Mesenchymal stem cell (in vitro differentiated cells and primary cell): ENCODE measurements at regions not wholly inside any gene's neighbourhood (a gene's known extent, or its start where the extent isn't known, plus 50 kb on each side); places are given as distances from the start of the nearest gene placed in this dataset.

Experiments used
- DNase-seq: peaks from one replicate; pipeline ENCODE4 v3.0.0-alpha.2; 2013
- H2AFZ ChIP-seq: one replicate; pipeline ENCODE4 v1.6.1; 2013; ENCODE audit warnings: low read depth, mild to moderate bottlenecking, control low read depth, inconsistent platforms, low read length, moderate library complexity
- H2AK5ac ChIP-seq: 2 replicates; pipeline ENCODE4 v1.6.1; 2013; ENCODE audit warnings: low read length, moderate library complexity, mild to moderate bottlenecking, inconsistent platforms; ENCODE audit not compliant: severe bottlenecking
- H2BK120ac ChIP-seq: one replicate; pipeline ENCODE4 v1.6.1; 2013; ENCODE audit warnings: low read depth, mild to moderate bottlenecking, inconsistent platforms, low read length, moderate library complexity
- H2BK12ac ChIP-seq, 2 experiments: one replicate each; pipeline ENCODE4 v1.6.1; 2013; ENCODE audit warnings: inconsistent platforms in 2 of 2, low read length in 2 of 2, mild to moderate bottlenecking in 2 of 2, moderate library complexity in 2 of 2, control low read depth in 1 of 2
- H2BK15ac ChIP-seq: one replicate; pipeline ENCODE4 v1.6.1; 2013; ENCODE audit warnings: mild to moderate bottlenecking, low read depth, inconsistent platforms; ENCODE audit not compliant: poor library complexity, severe bottlenecking
- H2BK5ac ChIP-seq: 2 replicates; pipeline ENCODE4 v1.6.1; 2013; ENCODE audit warnings: low read depth, mild to moderate bottlenecking, low read length, control low read depth, inconsistent platforms; ENCODE audit not compliant: poor library complexity, severe bottlenecking
- H3K14ac ChIP-seq, 2 experiments: one replicate each; pipeline ENCODE4 v1.6.1; 2013; ENCODE audit warnings: inconsistent platforms in 2 of 2, low read length in 2 of 2, control low read depth in 1 of 2, mild to moderate bottlenecking in 1 of 2, moderate library complexity in 1 of 2
- H3K18ac ChIP-seq, 2 experiments: one replicate each; pipeline ENCODE4 v1.6.1; 2013; ENCODE audit warnings: inconsistent platforms in 2 of 2, low read length in 2 of 2, control low read depth in 1 of 2, low read depth in 1 of 2, mild to moderate bottlenecking in 1 of 2
- H3K23ac ChIP-seq, 2 experiments: one replicate each; pipeline ENCODE4 v1.6.1; 2013; ENCODE audit warnings: inconsistent platforms in 2 of 2, low read length in 2 of 2, mild to moderate bottlenecking in 2 of 2, moderate library complexity in 2 of 2, control low read depth in 1 of 2
- H3K27ac ChIP-seq: 2 replicates; pipeline ENCODE4 v1.5.1; 2013; ENCODE audit warnings: mild to moderate bottlenecking, moderate library complexity, low read length, control low read depth, inconsistent platforms; ENCODE audit not compliant: poor library complexity, severe bottlenecking
- H3K27me3 ChIP-seq, 2 experiments: 2 replicates each; pipeline versions ENCODE4 v1.6.1 to v1.7.0; 2013; ENCODE audit warnings: low read length in 2 of 2, mild to moderate bottlenecking in 2 of 2, moderate library complexity in 2 of 2, control low read depth in 1 of 2, inconsistent platforms in 1 of 2; ENCODE audit not compliant: control insufficient read depth in 1 of 2, insufficient read depth in 1 of 2
- H3K36me3 ChIP-seq, 2 experiments: 2 replicates each; pipeline versions ENCODE4 v1.6.1 to v1.7.0; 2013; ENCODE audit warnings: low read length in 2 of 2, control low read depth in 1 of 2, inconsistent platforms in 1 of 2, low read depth in 1 of 2, mild to moderate bottlenecking in 1 of 2; ENCODE audit not compliant: insufficient read depth in 2 of 2, control insufficient read depth in 1 of 2
- H3K4ac ChIP-seq, 2 experiments: one replicate each; pipeline ENCODE4 v1.6.1; 2013; ENCODE audit warnings: inconsistent platforms in 2 of 2, low read length in 2 of 2, mild to moderate bottlenecking in 2 of 2, moderate library complexity in 2 of 2, control low read depth in 1 of 2, low read depth in 1 of 2
- H3K4me1 ChIP-seq: 2 replicates; pipeline ENCODE4 v1.6.1; 2013; ENCODE audit warnings: low read depth, low read length, control low read depth; ENCODE audit not compliant: control insufficient read depth, insufficient read depth
- H3K4me2 ChIP-seq: 2 replicates; pipeline ENCODE4 v1.6.1; 2013; ENCODE audit warnings: low read length, mild to moderate bottlenecking, inconsistent platforms; ENCODE audit not compliant: poor library complexity, severe bottlenecking
- H3K4me3 ChIP-seq, 2 experiments: 2 replicates each; pipeline versions ENCODE4 v1.5.1 to v1.7.0; 2013; ENCODE audit warnings: low read length in 2 of 2, mild to moderate bottlenecking in 2 of 2, control low read depth in 1 of 2, low read depth in 1 of 2; ENCODE audit not compliant: insufficient read depth in 1 of 2
- H3K79me1 ChIP-seq: replicated peaks from 2 replicates; pipeline ENCODE4 v1.6.1; 2013; ENCODE audit warnings: mild to moderate bottlenecking, control low read depth, low read length, inconsistent platforms; ENCODE audit not compliant: poor library complexity, severe bottlenecking
- H3K9ac ChIP-seq: 2 replicates; pipeline ENCODE4 v1.7.0; 2013; ENCODE audit warnings: mild to moderate bottlenecking, low read length, moderate library complexity
- H3K9me3 ChIP-seq: 2 replicates; pipeline ENCODE4 v1.7.0; 2013; ENCODE audit warnings: mild to moderate bottlenecking, low read length; ENCODE audit not compliant: control insufficient read depth
- H4K8ac ChIP-seq: one replicate; pipeline ENCODE4 v1.6.1; 2013; ENCODE audit warnings: inconsistent platforms, mild to moderate bottlenecking, low read length, moderate library complexity
- H4K91ac ChIP-seq: one replicate; pipeline ENCODE4 v1.6.1; 2013; ENCODE audit warnings: mild to moderate bottlenecking, low read length, inconsistent platforms
- WGBS: methylation state at CpG from one replicate; pipeline ENCODE4 v1.1.7; 2013; ENCODE audit warnings: mixed read lengths; 5-methylcytosine and 5-hydroxymethylcytosine counted together

- no peak overlapping the region for H3K4ac ChIP-seq
- no peaks in the 10 kb centered on the region for H3K27me3 ChIP-seq
- no peak overlapping the region for H3K4me2 ChIP-seq
- H3K4me3 ChIP-seq = no peak overlapping the region
- no peak overlapping the region for H2BK120ac ChIP-seq
- H3K23ac ChIP-seq = no peak overlapping the region
- H3K9ac ChIP-seq = no peak overlapping the region
- no peak overlapping the region for H4K8ac ChIP-seq
- no peaks in the 10 kb centered on the region for H3K36me3 ChIP-seq
- H2BK15ac ChIP-seq = no peak overlapping the region
- DNase-seq = peak; percentile 2
- peaks cover 1% of the 10 kb centered on the region for H3K4me1 ChIP-seq
- H3K18ac ChIP-seq = no peak overlapping the region
- no peak overlapping the region for H3K14ac ChIP-seq
- H3K79me1 ChIP-seq = no peaks in the 10 kb centered on the region
- no peak overlapping the region for H2AK5ac ChIP-seq
- H2AFZ ChIP-seq = no peak overlapping the region
- WGBS = 42% methylated on average over 2 of the region's 2 CpGs
- no peaks in the 10 kb centered on the region for H3K9me3 ChIP-seq
- no peak overlapping the region for H4K91ac ChIP-seq
- H3K27ac ChIP-seq = no peak overlapping the region
- no peak overlapping the region for H2BK12ac ChIP-seq
- H2BK5ac ChIP-seq = no peak overlapping the region
Measured at GRCh38 chr4:162229670-162230069, 65.9 kb upstream of the FSTL5 start.

DNA sequence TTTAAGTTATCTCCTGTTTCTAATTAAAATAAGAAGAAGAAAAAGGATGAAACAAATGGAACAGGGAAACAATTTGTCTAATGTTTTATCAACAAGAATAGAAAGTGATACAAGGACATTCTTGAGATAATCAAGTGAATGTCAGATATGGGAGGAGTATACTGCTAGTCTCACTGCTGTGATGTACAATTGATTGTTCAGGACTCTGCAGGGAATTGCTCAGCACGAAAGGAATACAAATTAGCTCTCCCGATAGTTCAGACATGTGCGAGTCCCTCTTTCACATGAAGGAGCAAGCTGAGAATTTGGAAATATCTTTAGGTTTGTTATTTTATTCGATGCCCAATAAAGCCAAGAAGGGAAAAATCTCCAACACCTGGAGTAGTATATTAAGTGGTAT is 57.3 kb upstream of the FSTL5 start:
- Histone ChIP-seq H2BK5ac (no peak overlapping the region), H4K91ac (no peak overlapping the region), H3K4me1 (no peaks in the 10 kb centered on the region), H2AK5ac (no peak overlapping the region), H3K9me3 (no peaks in the 10 kb centered on the region), H3K27me3 (no peaks in the 10 kb centered on the region), H3K9ac (no peak overlapping the region), H3K23ac (no peak overlapping the region), H3K27ac (no peak overlapping the region), H4K8ac (no peak overlapping the region), H3K36me3 (no peaks in the 10 kb centered on the region), H2AFZ (no peak overlapping the region), H3K14ac (no peak overlapping the region), H3K4me2 (no peak overlapping the region), H2BK15ac (no peak overlapping the region), H3K18ac (no peak overlapping the region), H3K4ac (no peak overlapping the region), H2BK120ac (no peak overlapping the region), H3K79me1 (no peaks in the 10 kb centered on the region), H3K4me3 (no peak overlapping the region), H2BK12ac (no peak overlapping the region)
- 84% methylated on average over 4 of the region's 4 CpGs for WGBS
- DNase-seq = no peak
